A549 (cell line): ENCODE measurements at regions not wholly inside any gene's neighbourhood (a gene's known extent, or its start where the extent isn't known, plus 50 kb on each side); places are given as distances from the start of the nearest gene placed in this dataset.

Experiments used
- ATAC-seq, 2 experiments: fragments of 200-7000 bp in 1 of 2; fragments of >200 bp in 1 of 2; cut with Nextera tagmentation in 1 of 2; cut with Tn5 transposase in 1 of 2; 3 replicates each; pipeline versions ENCODE4 v1.8.0 to v1.9.1; 2018 to 2020; ENCODE audit warnings: mild to moderate bottlenecking in 1 of 2, moderate library complexity in 1 of 2
- CTCF ChIA-PET: fragments of 300-600 bp; sonication (Branson Sonifier 250); formaldehyde crosslinking; extraction: SDS; loops from one replicate; lab custom pipeline; 2021; ENCODE audit warnings: antibody characterized with exemption, inconsistent platforms; lab: Yijun Ruan, JAX
- POLR2A ChIA-PET: fragments of 350-600 bp; formaldehyde crosslinking; extraction: SDS; loops from one replicate; lab custom pipeline; 2021; ENCODE audit warnings: antibody characterized with exemption, inconsistent platforms; lab: Yijun Ruan, JAX
- DNase-seq, 2 experiments: peaks; one replicate each; pipeline versions ENCODE4 v3.0.0 to v3.0.0-alpha.2; 2011 to 2016; ENCODE audit warnings: low read depth in 1 of 2, low spot score in 1 of 2
- FAIRE-seq: peaks from 2 replicates; lab custom pipeline; 2011; peaks lifted over from hg19 to GRCh38; lab: Jason Lieb, UNC
- H3K27ac ChIP-seq, 2 experiments: fragments of >200 bp; sonication (Bioruptor Twin); formaldehyde crosslinking; 3 replicates each; pipeline ENCODE4 v1.5.1; 2016 to 2017
- H3K4me1 ChIP-seq: fragments of >200 bp; sonication (Bioruptor Twin); formaldehyde crosslinking; 3 replicates; pipeline ENCODE4 v1.6.1; 2016
- H3K4me2 ChIP-seq: fragments of >200 bp; sonication (Bioruptor Twin); formaldehyde crosslinking; 3 replicates; pipeline ENCODE4 v1.6.1; 2016
- H3K4me3 ChIP-seq: fragments of >200 bp; sonication (Bioruptor Twin); formaldehyde crosslinking; 3 replicates; pipeline ENCODE4 v1.5.1; 2016
- H3K9me3 ChIP-seq: fragments of >200 bp; sonication (Bioruptor Twin); formaldehyde crosslinking; 3 replicates; pipeline ENCODE4 v1.6.1; 2016
- ATOH8 ChIP-seq: fragments of 250-450 bp; sonication (Bioruptor Pico); IDR thresholded peaks from 2 replicates; pipeline ENCODE4 v1.5.0; 2020; ENCODE audit warnings: low read depth, mild to moderate bottlenecking, moderate library complexity
- BCL3 ChIP-seq: fragments of >200 bp; sonication (Bioruptor Twin); formaldehyde crosslinking; IDR thresholded peaks from 3 replicates; pipeline ENCODE4 v1.6.1; 2016
- CBX2 ChIP-seq: fragments of 200-600 bp; sonication (generic); IDR thresholded peaks from 2 replicates; pipeline ENCODE4 v1.6.1; 2016; ENCODE audit warnings: low read depth, mild to moderate bottlenecking, borderline replicate concordance
- CEBPB ChIP-seq, 2 experiments: fragments of >200 bp in 1 of 2; sonication (Bioruptor Twin) in 1 of 2; formaldehyde crosslinking in 1 of 2; IDR thresholded peaks; 2 replicates each; pipeline ENCODE4 v1.6.1; 2012 to 2016
- CHD2 ChIP-seq: fragments of 150-350 bp; IDR thresholded peaks from 2 replicates; pipeline ENCODE4 v1.6.1; 2014; ENCODE audit warnings: low read length; ENCODE audit not compliant: partially characterized antibody
- EHMT2 ChIP-seq: fragments of 200-600 bp; sonication (generic); IDR thresholded peaks from 2 replicates; pipeline ENCODE4 v1.6.1; 2016; ENCODE audit warnings: antibody characterized with exemption, low read depth, mild to moderate bottlenecking, moderate library complexity
- FOSL2 ChIP-seq, 2 experiments: fragments of 450-650 bp in 1 of 2; fragments of >200 bp in 1 of 2; sonication (Bioruptor Twin) in 1 of 2; formaldehyde crosslinking; IDR thresholded peaks; 2 replicates each; pipeline versions ENCODE4 v1.5.0 to v1.6.1; 2016 to 2020; ENCODE audit warnings: mild to moderate bottlenecking in 1 of 2, moderate library complexity in 1 of 2
- FOXS1 ChIP-seq: fragments of 250-450 bp; sonication (Bioruptor Pico); IDR thresholded peaks from 2 replicates; pipeline ENCODE4 v1.5.0; 2020; ENCODE audit warnings: mild to moderate bottlenecking, moderate library complexity
- HES2 ChIP-seq: fragments of >200 bp; sonication (Bioruptor Twin); formaldehyde crosslinking; IDR thresholded peaks from 2 replicates; pipeline ENCODE4 v1.6.1; 2016
- HOXA7 ChIP-seq: fragments of 250-450 bp; sonication (Bioruptor Pico); IDR thresholded peaks from 2 replicates; pipeline ENCODE4 v1.5.0; 2020; ENCODE audit warnings: mild to moderate bottlenecking, moderate library complexity
- HOXB13 ChIP-seq: fragments of 250-450 bp; sonication (Bioruptor Pico); IDR thresholded peaks from 2 replicates; pipeline ENCODE4 v1.5.0; 2020; ENCODE audit warnings: low read depth, mild to moderate bottlenecking, moderate library complexity
- KDM1A ChIP-seq: fragments of 200-600 bp; sonication (generic); IDR thresholded peaks from 2 replicates; pipeline ENCODE4 v1.6.1; 2016; ENCODE audit warnings: low read depth, mild to moderate bottlenecking
- MAFK ChIP-seq: fragments of 450-650 bp; IDR thresholded peaks from 2 replicates; pipeline ENCODE4 v1.6.1; 2014; ENCODE audit not compliant: partially characterized antibody
- REST ChIP-seq: fragments of 200-600 bp; sonication (generic); IDR thresholded peaks from 2 replicates; pipeline ENCODE4 v1.6.1; 2016; ENCODE audit warnings: antibody characterized with exemption, mild to moderate bottlenecking, moderate library complexity
- SMC3 ChIP-seq: fragments of >200 bp; sonication (Bioruptor Twin); formaldehyde crosslinking; IDR thresholded peaks from 3 replicates; pipeline ENCODE4 v1.6.1; 2018; ENCODE audit warnings: inconsistent platforms
- ZC3H11A ChIP-seq: fragments of 450-650 bp; IDR thresholded peaks from 2 replicates; pipeline ENCODE4 v1.6.1; 2014; ENCODE audit warnings: antibody characterized with exemption, mild to moderate bottlenecking
- ZSCAN20 ChIP-seq: fragments of 250-450 bp; sonication (Bioruptor Pico); IDR thresholded peaks from 2 replicates; pipeline ENCODE4 v1.8.0; 2022; ENCODE audit warnings: mild to moderate bottlenecking, moderate library complexity
- WGBS: methylation state at CpG from one replicate; pipeline ENCODE4 v1.1.6; 2017; ENCODE audit errors: missing lambda C conversion rate; 5-methylcytosine and 5-hydroxymethylcytosine counted together
- TF ChIP-seq, protein P1 (sequence below): fragments of 450-650 bp; IDR thresholded peaks from 2 replicates; pipeline ENCODE4 v1.6.1; 2014; ENCODE audit warnings: antibody characterized with exemption

- DNase-seq = no peak
- ChIA-PET CTCF (interaction anchor here (0.6 to 7.5 kb wide), 12 partner anchors 8 to 282 kb away, joined by 3 to 80 read pairs (median 8); no protein-coding TSS in a partner anchor), POLR2A (no interaction called here)
- TF ChIP-seq CHD2 = no peak
- TF ChIP-seq EHMT2 = no peak
- TF ChIP-seq MAFK = no peak
- TF ChIP-seq FOXS1 (CRISPR knock-in tag) = no peak
- no peak for TF ChIP-seq ZC3H11A
- TF ChIP-seq HOXB13 = no peak
- TF ChIP-seq CEBPB (IDR thresholded peaks at IDR 0.05) = no peak
- no peak for TF ChIP-seq SMC3
- TF ChIP-seq ATOH8 (CRISPR knock-in tag) = no peak
- no peak for TF ChIP-seq CBX2
- TF ChIP-seq, protein P1, sequence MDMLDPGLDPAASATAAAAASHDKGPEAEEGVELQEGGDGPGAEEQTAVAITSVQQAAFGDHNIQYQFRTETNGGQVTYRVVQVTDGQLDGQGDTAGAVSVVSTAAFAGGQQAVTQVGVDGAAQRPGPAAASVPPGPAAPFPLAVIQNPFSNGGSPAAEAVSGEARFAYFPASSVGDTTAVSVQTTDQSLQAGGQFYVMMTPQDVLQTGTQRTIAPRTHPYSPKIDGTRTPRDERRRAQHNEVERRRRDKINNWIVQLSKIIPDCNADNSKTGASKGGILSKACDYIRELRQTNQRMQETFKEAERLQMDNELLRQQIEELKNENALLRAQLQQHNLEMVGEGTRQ = no peak
- TF ChIP-seq KDM1A = no peak
- TF ChIP-seq ZSCAN20 (CRISPR knock-in tag) = no peak
- peaks cover 47% of the 10 kb centered on the region for H3K4me1 ChIP-seq
- FAIRE-seq = no peak
- no peak overlapping the region for H3K4me3 ChIP-seq
- ATAC-seq = no peak
- peak overlapping the region; percentile 82 to 88 for H3K27ac ChIP-seq
- 93% methylated on average over 2 of the region's 2 CpGs for WGBS
- no peaks in the 10 kb centered on the region for H3K9me3 ChIP-seq
- H3K4me2 ChIP-seq = peak overlapping the region; percentile 81
These were observed 86.5 kb downstream of the SLC25A47 start for GRCh38 chr14:100409651-100410050.

GRCh38 chr14:100410056-100410565, 87.0 kb downstream of the SLC25A47 start:
- CTCF ChIA-PET = interaction anchor here (0.6 to 7.5 kb wide), 9 partner anchors 11 to 245 kb away, joined by 3 to 80 read pairs (median 8); no protein-coding TSS in a partner anchor
- peaks cover 47% of the 10 kb centered on the region for H3K4me1 ChIP-seq
- no peak overlapping the region for H3K4me3 ChIP-seq
- H3K27ac ChIP-seq = peak overlapping the region; percentile 82 to 88; a peak in 5 of 6 replicates
- ATAC-seq = no peak
- POLR2A ChIA-PET = no interaction called here
- 96% methylated on average over 8 of the region's 8 CpGs for WGBS
- TF ChIP-seq HES2 (no peak), REST (no peak), SMC3 (no peak), HOXA7 (CRISPR knock-in tag) (no peak), BCL3 (no peak), FOSL2 (IDR thresholded peaks at IDR 0.05) (no peak), FOSL2 (CRISPR knock-in tag; IDR thresholded peaks at IDR 0.05) (no peak)
- TF ChIP-seq, protein P1 = no peak
- no peaks in the 10 kb centered on the region for H3K9me3 ChIP-seq
- peak overlapping the region; percentile 81; the same call in 2 of the 3 replicates for H3K4me2 ChIP-seq
- no peak for DNase-seq
- no peak for FAIRE-seq
